NOMO-1 treated with DMSO at 0.1 percent for 48 hours (cell line): ENCODE measurements at regions not wholly inside any gene's neighbourhood (a gene's known extent, or its start where the extent isn't known, plus 50 kb on each side); places are given as distances from the start of the nearest gene placed in this dataset.

Experiments used
- DNase-seq: peaks from one replicate; lab custom pipeline; 2025; ENCODE audit not compliant: unreplicated experiment; lab: John Stamatoyannopoulos, UW

DNA sequence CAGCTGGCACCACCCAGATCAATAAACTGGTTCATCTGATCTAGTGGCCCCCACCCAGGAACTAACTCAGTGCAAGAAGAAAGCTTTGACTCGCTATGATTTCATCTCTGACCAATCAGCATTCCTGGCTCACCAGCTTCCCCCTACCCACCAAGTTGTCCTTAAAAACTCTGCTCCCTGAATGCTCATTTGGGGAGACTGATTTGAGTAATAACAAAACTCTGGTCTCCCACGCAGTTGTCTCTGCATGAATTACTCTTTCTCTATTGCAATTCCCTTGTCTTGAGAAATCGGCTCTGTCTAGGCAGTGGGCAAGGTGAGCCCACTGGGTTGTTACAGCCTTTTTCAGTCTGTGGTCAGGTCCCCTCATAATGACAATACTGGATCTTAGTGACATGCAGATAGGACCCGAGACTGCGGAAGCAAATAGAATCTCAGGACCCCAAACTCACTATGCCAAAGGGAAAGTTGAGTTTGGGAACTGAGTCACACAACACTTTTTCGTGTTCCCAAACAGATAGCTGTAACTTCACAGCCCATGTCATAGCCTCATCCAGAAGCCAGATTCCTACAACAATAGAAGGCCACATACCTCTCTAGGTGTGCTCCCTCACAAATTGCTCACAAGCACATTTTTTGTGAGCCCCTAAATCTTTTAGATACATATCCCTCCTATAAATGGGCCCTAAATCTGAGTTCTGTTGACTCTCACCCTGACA lies 175.2 kb upstream of the RAI14 start:
- no peak for DNase-seq

GRCh38 chr5:34483442-34484033 lies 172.6 kb upstream of the RAI14 start:
- DNase-seq: no peak

DNA sequence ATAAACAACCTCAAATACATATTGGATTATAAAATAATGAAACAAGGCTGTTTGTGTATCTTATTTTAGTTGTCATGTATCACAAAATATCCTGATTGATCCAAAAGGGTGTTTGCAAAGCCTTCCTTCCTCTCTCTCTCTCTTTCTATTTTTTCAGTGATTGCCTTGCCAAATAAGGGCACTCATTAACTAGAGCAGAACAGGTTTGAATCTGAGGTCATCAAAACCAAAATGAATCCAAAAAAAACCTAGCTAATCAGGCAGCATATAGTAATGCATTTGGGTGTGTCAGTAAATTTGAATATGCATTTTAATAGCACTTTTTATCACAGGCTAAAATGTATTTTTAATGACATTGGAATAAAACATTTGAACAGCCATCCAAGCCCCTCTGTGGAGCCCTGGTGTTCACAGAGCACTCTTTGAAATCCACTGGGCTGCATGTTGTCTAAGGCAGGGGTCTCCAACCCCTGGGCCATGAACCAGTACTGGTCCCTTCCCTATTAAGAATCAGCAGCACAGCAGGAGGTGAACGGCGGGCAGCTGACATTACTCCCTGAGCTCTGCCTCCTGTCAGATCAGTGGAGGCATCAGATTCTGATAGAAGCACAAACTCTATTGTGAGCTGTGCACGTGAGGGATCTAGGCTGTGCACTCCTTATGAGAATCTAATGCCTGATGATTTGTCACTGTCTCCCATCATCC lies 171.8 kb upstream of the RAI14 start:
- peak; percentile 11 for DNase-seq

DNA sequence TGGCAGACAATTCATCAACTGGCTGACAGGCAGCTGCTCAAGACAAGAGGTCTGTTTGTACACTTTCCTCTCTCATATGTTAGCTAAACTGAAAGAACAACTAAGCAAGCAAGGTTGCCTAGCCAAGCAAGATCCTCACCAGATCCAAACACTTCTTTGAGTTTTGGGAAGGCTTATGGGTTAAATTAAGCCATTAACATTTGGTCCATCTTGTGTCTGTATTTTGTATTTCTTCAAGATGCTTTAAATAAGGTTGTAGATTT lies 170.4 kb upstream of the RAI14 start:
- DNase-seq: no peak

DNA sequence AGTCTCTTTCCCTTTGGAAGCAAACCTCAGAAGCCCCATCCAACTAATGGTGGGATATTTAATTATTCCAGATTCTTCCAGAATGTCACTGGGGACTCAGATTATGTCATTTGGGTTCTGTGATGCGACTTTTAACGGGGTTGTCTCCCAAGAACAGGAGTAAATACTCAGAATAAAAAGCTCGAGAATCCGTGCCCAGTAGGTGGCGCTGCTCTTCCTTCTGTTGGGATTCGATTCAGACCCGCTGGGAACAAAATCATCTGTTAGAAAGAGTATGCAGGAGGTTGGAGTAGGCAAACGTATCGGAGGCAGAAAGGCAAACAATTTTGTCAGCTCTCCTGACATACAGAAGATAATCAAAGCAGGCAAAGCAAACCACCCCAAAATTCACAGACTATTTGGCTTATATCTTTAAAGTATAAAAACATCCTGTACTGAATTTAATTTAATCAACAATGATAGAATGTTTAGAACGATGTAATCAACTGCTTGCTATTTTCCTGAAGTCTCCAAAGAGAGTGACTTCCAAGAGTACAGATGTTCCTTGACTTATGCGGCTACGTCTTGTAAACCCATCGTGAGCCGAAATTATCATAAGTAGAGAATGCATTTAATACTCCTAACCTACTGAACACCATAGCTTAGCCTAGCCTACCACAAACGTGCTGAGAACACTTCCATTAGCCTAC lies 169.8 kb upstream of the RAI14 start:
- peak; percentile 93 for DNase-seq

DNA sequence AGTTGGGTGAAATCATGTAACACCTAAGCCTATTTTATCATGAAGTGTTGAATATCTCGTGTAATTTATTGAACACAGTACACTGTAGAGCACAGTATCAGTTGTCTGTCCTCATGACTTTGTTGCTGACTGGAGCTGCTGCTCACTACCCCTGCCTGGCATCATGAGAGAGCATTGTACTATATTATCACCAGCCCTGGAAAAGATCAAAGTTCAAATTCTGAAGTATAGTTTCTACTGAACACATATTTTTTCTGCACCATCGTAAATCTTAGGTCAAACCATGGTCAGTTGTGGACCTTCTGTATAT lies 169.3 kb upstream of the RAI14 start:
- DNase-seq: no peak

DNA sequence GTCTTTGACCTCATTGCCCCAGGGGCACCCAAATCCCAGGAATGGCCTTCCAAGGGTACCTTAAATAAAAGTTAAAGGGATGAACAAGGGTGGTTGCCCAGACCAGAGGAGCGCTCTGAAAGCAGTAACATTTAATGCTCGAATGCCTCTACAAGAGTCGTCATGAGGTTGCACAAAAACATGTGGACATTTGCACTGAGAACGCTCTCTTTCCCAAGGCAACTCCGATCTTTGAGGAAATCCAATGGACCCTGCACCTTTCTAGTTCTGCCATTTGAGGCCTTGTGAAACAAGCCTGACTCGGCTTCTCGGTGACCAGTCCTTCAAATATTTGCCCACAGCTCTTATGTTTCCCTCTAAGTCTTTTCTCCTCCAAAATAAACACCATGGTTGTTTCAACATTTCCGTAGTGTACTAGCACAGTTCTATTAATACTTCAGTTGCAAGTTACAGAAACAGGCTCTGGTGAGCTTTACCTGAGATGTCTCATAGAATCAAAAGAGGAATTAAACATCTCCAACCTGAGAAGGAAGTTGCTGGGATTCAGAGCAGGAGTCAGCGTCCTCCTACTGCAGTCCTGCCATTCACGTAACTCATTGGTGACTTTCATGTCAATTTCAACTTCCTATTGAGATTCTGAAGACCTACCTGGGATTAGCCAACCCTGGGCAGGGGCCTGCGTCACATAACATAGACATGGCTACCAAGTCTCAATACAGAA lies 168.8 kb upstream of the RAI14 start:
- DNase-seq: peak; percentile 94

- no peak for DNase-seq
Measured at GRCh38 chr5:34487956-34488355, 168.2 kb upstream of the RAI14 start.

DNA sequence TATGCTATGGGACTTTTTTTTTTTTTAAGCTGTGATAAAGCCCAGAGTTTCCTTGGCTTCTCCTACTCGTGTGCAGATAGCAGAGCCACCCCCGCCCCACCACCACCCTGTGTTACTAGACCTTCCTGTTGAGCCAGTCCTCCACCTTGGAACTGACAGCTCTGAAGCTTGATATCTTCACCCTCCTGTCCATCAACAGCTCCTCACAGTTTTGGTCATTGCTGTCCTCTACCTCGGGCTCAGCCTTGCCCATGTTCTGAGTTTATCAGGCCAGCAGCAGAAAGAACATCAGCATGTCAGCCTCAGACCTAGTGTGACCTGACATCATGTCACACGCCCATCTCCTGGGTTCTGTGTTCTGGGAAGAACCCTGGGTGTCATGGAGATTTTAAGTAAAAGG lies 167.1 kb upstream of the RAI14 start:
- no peak for DNase-seq

GRCh38 chr5:34490506-34491250 lies 165.4 kb upstream of the RAI14 start:
- no peak for DNase-seq

GRCh38 chr5:34491251-34491620 lies 164.9 kb upstream of the RAI14 start:
- no peak for DNase-seq

GRCh38 chr5:34494111-34494755 lies 161.9 kb upstream of the RAI14 start:
- DNase-seq: peak; percentile 88

- no peak for DNase-seq
Measured at GRCh38 chr5:34495178-34495577, 160.9 kb upstream of the RAI14 start.

- DNase-seq: no peak
Measured at GRCh38 chr5:34496260-34496691, 159.9 kb upstream of the RAI14 start.

- no peak for DNase-seq
Measured at GRCh38 chr5:34496701-34497469, 159.2 kb upstream of the RAI14 start.

- no peak for DNase-seq
Measured at GRCh38 chr5:34497470-34497808, 158.7 kb upstream of the RAI14 start.

- peak; percentile 58 for DNase-seq
Measured at GRCh38 chr5:34498572-34498971, 157.6 kb upstream of the RAI14 start.

DNA sequence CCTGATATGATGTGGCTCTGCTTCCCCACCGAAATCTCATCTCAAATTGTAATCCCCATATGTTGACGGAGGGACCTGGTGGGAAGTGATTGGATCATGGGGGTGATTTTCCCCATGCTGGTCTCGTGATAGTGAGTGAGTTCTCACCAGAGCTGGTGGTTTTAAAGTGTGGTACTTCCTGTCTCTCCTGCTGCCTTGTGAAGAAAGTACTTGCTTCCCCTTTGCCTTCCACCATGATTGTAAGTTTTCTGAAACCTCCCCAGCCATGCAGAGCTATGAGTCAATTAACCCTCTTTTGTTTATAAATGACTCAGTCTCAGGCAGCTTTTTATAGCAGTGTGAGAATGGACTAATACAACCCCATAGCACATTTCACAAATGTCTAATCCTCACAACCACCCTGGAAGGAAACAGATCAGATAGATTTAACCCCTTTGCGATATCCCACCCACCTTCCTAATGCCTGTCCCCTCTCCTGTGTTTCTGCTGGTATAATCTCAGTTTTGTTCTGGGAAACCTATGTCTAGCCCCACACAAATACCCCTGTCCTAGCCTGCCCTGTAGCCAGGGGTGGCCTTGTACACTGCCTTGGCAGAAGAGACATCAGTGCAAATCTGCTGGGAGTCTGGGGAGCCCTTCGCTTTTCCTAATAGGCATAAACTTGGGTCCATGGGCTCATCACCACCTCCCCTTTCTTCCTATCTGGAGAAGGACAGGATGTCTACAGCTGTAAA lies 157.0 kb upstream of the RAI14 start:
- DNase-seq: peak; percentile 100

GRCh38 chr5:34500236-34500847 lies 155.8 kb upstream of the RAI14 start:
- DNase-seq: peak; percentile 65
